HEK293T (cell line): ENCODE measurements at regions not wholly inside any gene's neighbourhood (a gene's known extent, or its start where the extent isn't known, plus 50 kb on each side); places are given as distances from the start of the nearest gene placed in this dataset.

Source experiments
- BHLHE40 ChIP-seq: fragments of 450-650 bp; IDR thresholded peaks from 2 replicates; pipeline ENCODE4 v1.6.1; 2016; ENCODE audit warnings: mild to moderate bottlenecking, moderate library complexity, borderline replicate concordance
- CTBP1 ChIP-seq: fragments of 450-650 bp; IDR thresholded peaks from 2 replicates; pipeline ENCODE4 v1.6.1; 2016; ENCODE audit warnings: borderline replicate concordance
- ELF4 ChIP-seq: fragments of 450-650 bp; IDR thresholded peaks from 2 replicates; pipeline ENCODE4 v1.6.1; 2017; ENCODE audit warnings: antibody characterized with exemption
- FOXA1 ChIP-seq: fragments of 450-650 bp; IDR thresholded peaks from 2 replicates; pipeline ENCODE4 v1.6.1; 2016; ENCODE audit warnings: mild to moderate bottlenecking
- FOXK2 ChIP-seq: fragments of 450-650 bp; IDR thresholded peaks from 2 replicates; pipeline ENCODE4 v1.6.1; 2016; ENCODE audit warnings: mild to moderate bottlenecking
- FOXM1 ChIP-seq: fragments of 450-650 bp; IDR thresholded peaks from 2 replicates; pipeline ENCODE4 v1.6.1; 2017; ENCODE audit warnings: mild to moderate bottlenecking, borderline replicate concordance
- L3MBTL2 ChIP-seq: fragments of 450-650 bp; conservative IDR thresholded peaks from 2 replicates; pipeline ENCODE4 v1.6.1; 2016; ENCODE audit warnings: mild to moderate bottlenecking
- LEF1 ChIP-seq: fragments of 450-650 bp; IDR thresholded peaks from 2 replicates; pipeline ENCODE4 v1.6.1; 2017; ENCODE audit warnings: mild to moderate bottlenecking, borderline replicate concordance
- SP1 ChIP-seq: fragments of 450-650 bp; IDR thresholded peaks from 2 replicates; pipeline ENCODE4 v1.6.1; 2017
- TARDBP ChIP-seq: fragments of 450-650 bp; IDR thresholded peaks from 2 replicates; pipeline ENCODE4 v1.6.1; 2016
- ZNF384 ChIP-seq: fragments of 450-650 bp; IDR thresholded peaks from 2 replicates; pipeline ENCODE4 v1.6.1; 2016

DNA sequence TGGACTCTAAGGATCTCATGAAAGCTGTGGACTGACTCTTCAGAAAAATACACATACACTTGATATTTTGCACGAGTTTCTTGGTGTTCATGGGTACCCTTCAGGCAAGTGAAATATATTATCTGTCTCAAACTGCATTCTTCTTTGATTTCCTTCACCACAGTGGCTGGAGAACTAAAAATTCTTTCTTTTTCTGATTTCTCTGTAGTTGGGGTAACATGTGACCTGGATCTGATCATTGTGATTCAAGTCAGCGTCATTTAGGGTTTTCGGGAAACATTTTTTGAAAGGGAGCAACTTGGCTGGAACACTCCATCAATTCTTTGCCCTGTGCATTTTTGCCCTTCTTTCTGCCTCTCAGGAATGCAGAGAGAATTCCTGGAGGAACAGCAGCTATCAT is 205.8 kb downstream of the OR2B2 start:
- TF ChIP-seq FOXK2 (no peak), SP1 (no peak), FOXA1 (no peak), FOXM1 (no peak), TARDBP (no peak), CTBP1 (no peak), ELF4 (no peak), ZNF384 (no peak), BHLHE40 (no peak), LEF1 (no peak), L3MBTL2 (no peak)
